ENCODE measurements at regions not wholly inside any gene's neighbourhood (a gene's known extent, or its start where the extent isn't known, plus 50 kb on each side); places are given as distances from the start of the nearest gene placed in this dataset.

DNA sequence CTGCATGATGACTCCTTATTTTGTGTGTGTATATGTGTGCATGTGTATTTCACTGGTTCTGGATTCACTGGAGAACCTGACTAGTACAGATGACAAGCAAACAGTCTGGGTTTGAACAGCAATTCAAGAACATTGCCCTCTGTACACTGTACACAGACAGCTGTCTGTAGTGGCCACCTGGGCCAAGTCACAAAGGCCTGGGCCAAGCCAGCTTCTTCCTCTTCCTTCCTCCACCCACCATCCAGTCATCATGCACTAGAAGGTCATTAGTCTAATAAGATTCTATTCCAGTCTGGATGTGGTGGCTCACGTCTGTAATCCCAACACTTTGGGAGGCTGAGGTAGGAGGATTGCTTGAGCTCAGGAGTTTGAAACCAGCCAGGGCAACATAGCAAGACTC, 155.9 kb downstream of the ELAVL4 start:
- H3K27ac ChIP-seq: no peak overlapping the region
- CTCF ChIA-PET: no interaction called here
- TF ChIP-seq, protein P1, sequence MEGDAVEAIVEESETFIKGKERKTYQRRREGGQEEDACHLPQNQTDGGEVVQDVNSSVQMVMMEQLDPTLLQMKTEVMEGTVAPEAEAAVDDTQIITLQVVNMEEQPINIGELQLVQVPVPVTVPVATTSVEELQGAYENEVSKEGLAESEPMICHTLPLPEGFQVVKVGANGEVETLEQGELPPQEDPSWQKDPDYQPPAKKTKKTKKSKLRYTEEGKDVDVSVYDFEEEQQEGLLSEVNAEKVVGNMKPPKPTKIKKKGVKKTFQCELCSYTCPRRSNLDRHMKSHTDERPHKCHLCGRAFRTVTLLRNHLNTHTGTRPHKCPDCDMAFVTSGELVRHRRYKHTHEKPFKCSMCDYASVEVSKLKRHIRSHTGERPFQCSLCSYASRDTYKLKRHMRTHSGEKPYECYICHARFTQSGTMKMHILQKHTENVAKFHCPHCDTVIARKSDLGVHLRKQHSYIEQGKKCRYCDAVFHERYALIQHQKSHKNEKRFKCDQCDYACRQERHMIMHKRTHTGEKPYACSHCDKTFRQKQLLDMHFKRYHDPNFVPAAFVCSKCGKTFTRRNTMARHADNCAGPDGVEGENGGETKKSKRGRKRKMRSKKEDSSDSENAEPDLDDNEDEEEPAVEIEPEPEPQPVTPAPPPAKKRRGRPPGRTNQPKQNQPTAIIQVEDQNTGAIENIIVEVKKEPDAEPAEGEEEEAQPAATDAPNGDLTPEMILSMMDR (conservative IDR thresholded peaks at IDR 0.05; ENCODE audit: low read depth): no peak
- POLR2A ChIA-PET (ENCODE audit: low non-redundant PET): no interaction called here
- no peak for DNase-seq (ENCODE audit: low spot score)

- no peak overlapping the region for H3K27ac ChIP-seq
- TF ChIP-seq, protein P1 (conservative IDR thresholded peaks at IDR 0.05; ENCODE audit: low read depth): no peak
- POLR2A ChIA-PET (ENCODE audit: low non-redundant PET): no interaction called here
- DNase-seq (ENCODE audit: low spot score): no peak
- CTCF ChIA-PET: no interaction called here
Measured at GRCh38 chr1:50262436-50262835, 153.7 kb downstream of the ELAVL4 start.

- TF ChIP-seq, protein P1 (conservative IDR thresholded peaks at IDR 0.05; ENCODE audit: low read depth): no peak
- POLR2A ChIA-PET (ENCODE audit: low non-redundant PET): no interaction called here
- no peak overlapping the region for H3K27ac ChIP-seq
- no peak for DNase-seq (ENCODE audit: low spot score)
- CTCF ChIA-PET: interaction anchor here (0.5 kb wide), 1 partner anchor 19 kb away, joined by 3 read pairs; no protein-coding TSS in a partner anchor
Measured at GRCh38 chr1:50261951-50262350, 153.2 kb downstream of the ELAVL4 start.

DNA sequence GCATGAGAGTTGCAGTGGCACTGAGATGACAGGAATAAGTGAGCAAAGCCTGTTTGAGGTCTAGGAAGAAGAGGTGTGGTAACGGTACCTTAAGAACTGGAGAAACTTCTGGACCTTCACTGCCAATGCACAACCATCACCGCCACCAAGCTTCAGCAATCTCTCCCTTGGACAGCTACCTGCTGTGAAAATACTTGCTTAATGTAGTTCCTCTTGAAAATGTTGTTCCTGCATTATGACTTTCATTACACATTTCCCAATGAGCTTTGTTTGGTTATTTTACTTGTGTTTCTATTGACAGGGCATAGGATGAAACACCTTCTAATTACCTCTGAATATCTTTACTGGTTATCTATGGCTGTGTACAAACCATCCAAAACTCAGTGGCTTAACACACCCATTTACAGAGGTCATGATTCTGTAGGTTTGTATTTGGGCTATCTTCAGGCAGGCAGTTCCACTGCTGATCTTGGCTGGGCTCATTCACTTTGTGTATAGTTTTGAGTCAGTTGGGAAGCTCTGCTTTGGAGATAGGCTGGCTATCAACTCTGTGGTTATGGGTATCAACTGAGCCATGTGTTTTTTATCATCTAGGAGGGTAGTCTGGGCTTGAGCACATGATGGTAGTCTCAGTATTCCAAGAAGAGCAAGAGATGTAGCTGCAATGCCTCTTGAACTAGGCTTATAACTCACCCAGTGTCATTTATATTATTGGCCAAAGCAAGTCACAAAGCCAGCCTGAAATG, 149.4 kb downstream of the ELAVL4 start:
- ChIA-PET POLR2A (ENCODE audit: low non-redundant PET) (no interaction called here), CTCF (interaction anchor here (0.5 to 0.6 kb wide), 2 partner anchors 783 to 1677 kb away, joined by 3 to 4 read pairs; no protein-coding TSS in a partner anchor)
- no peak overlapping the region for H3K27ac ChIP-seq
- TF ChIP-seq, protein P1 (conservative IDR thresholded peaks at IDR 0.05; ENCODE audit: low read depth): no peak
- DNase-seq (ENCODE audit: low spot score): no peak

DNA sequence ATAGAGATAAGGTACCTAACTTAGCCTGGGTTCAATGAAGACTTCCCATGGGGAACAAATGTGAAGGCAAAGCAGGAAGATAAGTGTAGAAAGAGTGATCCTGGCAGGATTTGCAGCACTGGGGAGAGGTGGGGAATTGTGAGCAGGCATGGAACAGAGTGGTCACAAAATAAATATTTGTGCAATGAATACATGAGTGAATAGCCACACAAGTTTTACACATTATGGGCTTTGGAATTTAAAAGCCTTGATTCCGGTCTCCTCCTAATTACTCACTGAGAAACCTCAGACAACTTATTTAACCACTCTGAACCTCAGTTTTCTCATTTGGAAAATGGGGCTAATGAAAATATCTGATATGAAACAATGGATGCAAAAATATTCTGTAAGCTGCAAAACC, 148.3 kb downstream of the ELAVL4 start:
- CTCF ChIA-PET: no interaction called here
- no peak for DNase-seq (ENCODE audit: low spot score)
- POLR2A ChIA-PET (ENCODE audit: low non-redundant PET): no interaction called here
- TF ChIP-seq, protein P1 (conservative IDR thresholded peaks at IDR 0.05; ENCODE audit: low read depth): no peak
- no peak overlapping the region for H3K27ac ChIP-seq

All from RWPE1 (cell line).